ENCODE measurements at regions not wholly inside any gene's neighbourhood (a gene's known extent, or its start where the extent isn't known, plus 50 kb on each side); places are given as distances from the start of the nearest gene placed in this dataset.
A peak's percentile ranks its signal among the peaks of the same experiment; 100 is the strongest.
"Not testable (repeated sequence)": the region's sequence is repeated elsewhere in the genome, so short reads cannot be mapped to it uniquely, and the experiment has no call there.

DNA sequence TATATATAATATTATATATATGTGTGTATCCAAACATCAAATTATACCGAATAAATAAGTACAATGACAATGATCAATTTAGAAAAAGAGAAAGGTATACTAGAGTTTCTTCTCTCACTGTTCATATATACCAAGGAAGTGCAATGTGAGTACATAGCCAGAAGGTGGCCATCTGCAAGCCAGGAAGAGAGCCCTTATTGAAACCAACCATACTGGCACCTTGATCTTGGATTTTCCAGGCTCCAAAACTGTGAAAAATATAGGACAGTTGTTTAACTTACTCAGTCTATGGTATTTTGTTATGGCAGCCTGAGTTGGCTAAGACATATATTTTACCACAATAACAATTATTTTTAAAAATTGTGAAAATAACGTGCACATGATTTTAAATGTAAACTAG, 1490.2 kb upstream of the SLC39A10 start:
- DNase-seq, result peak; percentile 14

DNA sequence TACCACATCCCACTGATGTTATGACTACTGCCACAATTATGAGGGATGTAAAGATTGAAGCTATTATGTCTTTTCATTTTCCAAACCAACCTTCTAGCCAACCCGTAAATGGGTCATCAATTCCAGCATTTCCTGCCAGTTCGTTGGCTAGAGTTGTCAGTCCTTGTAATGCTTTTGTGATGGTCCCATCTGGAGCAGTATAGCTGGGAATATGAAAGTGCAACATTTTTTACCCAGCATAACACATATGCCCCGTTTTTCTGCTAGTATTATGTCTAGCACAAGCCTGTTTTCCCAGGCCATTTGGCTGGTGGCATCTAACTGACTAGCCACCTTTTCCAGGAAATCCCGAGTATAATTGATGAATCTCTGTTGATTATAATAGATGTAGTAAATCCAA, 1501.6 kb upstream of the SLC39A10 start:
- no peak for DNase-seq

DNA sequence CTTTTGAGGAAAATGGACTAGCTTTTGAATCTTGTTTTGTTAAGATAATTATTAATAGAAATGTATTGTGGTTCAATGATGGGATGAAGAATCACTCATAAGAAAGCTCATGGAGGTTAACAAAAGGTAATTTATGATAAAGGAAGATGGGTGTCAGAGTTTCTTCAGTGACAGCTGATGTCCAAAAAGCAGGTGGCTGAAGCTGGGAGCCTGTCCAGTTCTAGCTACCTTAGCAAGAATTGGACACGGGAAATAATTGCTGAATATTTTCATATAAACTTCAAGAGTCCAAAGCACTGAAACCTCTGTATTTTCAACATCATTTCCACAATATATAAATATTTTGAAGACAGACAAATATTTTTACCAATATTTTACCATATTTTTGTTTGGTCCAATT, 1505.8 kb upstream of the SLC39A10 start:
- no peak for DNase-seq

DNA sequence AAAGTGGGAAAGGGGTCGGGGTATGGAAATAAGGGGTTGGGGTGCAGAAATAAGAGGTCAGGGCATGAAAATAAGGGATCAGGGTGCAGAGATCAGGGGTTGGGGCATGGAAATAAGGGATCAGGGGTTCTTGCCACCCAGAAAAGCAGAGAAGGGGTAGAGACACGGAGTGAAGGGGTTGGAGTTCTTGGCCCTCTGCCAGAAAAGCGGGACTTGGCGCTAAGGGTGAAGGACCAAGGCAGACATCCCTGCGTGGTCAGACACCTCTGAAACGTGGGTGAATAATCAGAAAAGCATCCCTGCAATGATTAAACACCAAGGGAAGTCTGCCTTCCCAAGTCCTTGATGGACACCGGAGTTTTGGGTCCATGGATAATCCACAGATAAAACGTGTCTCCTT, 1521.6 kb upstream of the SLC39A10 start:
- DNase-seq, result no peak

DNA sequence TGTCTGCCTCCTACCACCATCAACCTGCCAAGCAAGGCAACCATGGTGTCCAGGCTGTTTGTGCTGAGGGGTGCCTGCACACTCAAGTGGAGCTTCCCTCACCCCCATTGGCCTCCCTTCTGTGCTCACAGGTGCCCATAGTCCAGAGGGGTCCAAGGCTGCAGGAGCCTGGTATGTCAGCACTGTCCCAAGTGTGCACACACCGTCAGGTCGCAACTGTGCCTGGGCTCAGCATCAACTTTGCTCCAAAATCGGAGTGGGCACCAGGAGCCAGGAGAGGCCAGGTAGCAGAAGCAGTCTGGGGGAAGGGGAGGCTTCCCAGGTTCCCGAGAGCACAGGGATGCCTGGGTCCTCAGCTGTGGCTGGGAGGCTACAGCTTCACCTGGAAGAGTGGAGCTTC, 1528.2 kb upstream of the SLC39A10 start:
- DNase-seq, result no peak

DNA sequence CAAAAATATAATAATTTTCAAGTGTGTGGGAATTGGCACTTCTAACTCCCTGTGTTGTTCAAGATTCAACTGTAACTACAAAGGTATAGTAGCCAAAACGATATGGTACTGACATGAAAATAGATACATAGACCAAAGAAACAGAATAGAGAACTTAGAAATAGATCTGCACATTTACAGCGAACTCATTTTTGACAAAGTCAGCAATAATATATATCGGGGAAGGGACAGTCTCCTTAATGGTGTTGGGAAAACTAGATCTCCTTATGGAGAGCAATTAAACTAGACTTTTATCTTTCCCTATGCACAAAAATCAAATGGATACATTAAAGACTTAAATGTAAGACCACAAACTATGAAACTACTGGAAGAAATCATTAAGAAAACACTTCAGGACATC, 1530.6 kb upstream of the SLC39A10 start:
- DNase-seq, result no peak

DNA sequence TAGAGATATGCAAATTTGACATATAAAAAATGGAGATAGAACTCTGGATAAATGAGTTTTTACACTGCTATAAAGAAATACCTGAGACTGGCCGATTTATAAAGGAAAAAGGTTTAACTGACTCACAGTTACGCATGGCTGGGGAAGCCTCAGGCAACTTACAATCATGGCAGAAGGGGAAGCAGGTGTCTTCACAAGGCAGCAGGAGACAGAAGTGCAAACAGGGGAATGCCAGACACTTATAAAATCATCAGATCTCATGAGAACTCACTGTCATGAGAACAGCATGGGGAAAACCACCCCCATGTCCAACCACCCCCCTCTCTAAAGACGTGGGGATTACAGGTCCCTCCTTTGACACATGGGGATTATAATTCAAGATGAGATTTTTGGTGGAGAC, 1540.2 kb upstream of the SLC39A10 start:
- DNase-seq, result no peak

DNA sequence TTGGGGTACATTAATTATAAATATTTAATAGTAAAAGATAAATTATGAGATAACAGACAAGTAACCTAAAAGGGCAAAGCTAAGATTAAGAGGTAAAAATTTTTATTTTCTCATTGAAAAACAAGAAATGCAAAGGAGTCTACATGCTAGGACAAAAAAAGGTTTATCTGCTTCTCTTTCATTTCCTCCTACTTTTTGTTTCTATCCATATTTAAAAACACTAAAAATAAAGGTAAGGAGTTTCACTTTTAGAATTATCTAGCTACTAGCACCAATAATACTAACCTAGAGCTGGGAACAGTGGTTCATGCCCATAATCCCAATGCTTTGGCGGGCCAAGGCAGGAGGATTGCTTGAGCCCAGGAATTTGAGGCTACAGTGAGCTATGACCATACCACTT, 1551.7 kb upstream of the SLC39A10 start:
- no peak for DNase-seq

DNA sequence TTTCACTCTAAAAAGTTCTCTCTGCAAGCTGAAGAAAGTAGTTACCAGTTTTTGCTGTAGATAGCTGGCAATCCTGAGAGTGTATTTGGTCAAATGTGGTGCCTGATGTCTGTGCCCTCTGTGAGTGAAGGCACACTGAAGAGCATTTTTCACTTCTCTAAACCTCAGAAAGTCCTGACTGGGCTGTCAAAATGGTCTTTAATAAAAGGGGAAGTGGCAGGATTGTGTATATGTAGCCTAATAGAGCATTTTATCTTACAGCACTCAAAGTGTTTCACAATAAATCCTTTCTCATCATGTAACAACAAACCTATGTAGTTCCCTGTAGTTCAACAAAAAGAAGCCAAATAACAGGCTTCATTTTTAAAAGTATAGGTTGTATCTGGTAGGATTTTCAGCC, 1552.3 kb upstream of the SLC39A10 start:
- no peak for DNase-seq

DNA sequence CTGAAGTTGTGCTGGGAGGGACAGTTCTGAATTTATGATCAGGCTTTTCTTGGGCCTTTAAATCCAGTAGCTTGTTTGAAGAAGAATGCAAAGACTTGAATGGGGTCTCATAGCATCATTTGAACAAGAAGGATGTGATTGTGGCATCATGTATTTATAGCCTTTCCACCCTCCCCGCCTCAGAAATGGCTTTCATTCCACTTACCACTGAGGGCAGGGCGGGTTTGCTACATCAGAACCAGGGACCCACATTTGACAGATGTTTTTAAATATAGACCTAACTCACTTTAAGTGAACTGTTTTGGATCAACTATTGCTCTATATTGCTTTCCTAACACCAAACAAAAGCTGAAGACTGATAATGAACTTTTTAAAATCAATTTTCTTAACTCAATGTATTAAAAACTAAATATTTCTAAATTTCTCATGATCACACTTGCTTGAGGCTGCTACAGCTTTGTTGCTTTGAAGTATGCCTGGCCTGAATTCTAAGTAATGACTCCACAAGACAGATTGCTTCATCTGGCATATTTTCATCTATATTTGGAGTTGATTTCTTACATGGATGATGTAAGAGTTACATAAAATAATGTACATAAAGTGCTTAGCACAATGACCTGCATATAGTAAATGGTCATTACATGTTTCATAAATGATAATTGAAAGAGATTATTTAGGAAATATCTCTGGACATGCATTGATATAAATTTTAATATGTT, 1552.9 kb upstream of the SLC39A10 start:
- no peak for DNase-seq

DNA sequence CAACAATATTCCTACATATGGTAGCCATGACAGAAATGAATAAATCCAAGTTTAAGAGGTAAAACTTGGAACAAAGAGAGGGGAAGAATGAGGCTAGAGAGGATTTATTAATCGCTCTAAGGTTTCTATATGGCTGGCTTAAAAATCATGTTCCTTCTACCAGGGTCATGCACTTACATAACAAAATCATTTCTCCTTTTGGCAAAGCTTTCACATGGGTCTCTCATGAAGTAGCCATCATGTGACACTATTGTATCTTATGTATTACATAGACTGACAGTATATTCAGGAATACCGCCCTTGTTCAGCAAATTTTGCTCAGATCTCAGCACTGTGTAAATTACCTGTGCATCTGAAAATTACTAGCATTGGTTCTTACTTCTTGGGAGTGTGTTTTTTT, 1554.5 kb upstream of the SLC39A10 start:
- no peak for DNase-seq

DNA sequence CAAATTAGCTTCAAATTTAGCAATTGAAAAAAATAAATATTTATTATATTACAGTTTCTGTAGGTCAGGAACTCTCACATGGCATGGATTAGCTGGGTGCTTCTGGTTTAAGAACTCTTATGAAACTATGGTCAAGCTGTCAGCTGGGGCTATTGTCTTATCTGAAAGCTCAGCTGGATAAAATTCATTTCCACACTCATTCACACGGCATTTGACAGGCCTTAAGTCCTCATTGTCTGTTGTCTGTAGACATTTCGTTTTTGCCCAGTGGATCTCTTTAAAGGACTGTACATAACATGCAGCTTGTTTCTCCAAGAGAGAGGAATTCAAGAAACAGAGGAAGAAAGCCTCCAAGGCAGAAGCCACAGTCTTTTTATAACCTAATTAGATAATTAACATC, 1556.8 kb upstream of the SLC39A10 start:
- no peak for DNase-seq

DNA sequence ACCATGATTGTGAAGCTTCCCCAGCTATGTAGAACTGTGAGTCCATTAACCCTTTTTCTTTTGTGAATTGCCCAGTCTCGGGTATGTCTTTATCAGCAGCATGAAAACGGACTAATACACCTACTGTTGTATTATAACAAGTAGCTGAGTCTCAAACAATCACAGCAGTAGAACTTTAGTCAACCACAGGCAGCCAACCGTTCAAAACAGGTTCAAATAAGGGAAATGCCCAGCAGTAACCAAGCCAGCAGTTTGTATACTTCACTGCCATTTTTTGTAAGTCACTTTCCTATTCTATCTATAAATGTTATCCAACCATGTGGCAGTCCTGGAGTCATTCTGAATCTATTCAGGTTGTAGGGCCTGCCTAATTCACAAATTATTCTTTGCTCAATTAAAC, 1560.6 kb upstream of the SLC39A10 start:
- no peak for DNase-seq

DNA sequence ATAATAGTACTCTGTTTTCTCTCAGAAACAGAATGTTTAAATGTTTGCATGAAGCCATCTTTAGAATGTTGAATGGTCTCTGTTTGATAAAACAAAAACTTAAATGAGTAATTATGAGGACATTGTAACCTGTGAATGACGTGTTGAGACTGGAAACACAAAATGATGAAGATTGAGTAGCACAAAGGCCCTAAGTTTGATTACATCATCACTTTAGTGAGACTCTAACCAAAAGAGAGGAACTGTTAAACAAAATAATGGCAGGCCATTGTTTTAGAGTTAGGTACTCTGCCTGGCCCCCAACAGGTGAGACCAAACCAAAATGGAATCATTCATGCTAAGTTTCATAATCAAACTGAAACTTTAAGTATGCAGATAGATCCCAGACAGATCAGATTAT, 1561.7 kb upstream of the SLC39A10 start:
- DNase-seq, result no peak

DNA sequence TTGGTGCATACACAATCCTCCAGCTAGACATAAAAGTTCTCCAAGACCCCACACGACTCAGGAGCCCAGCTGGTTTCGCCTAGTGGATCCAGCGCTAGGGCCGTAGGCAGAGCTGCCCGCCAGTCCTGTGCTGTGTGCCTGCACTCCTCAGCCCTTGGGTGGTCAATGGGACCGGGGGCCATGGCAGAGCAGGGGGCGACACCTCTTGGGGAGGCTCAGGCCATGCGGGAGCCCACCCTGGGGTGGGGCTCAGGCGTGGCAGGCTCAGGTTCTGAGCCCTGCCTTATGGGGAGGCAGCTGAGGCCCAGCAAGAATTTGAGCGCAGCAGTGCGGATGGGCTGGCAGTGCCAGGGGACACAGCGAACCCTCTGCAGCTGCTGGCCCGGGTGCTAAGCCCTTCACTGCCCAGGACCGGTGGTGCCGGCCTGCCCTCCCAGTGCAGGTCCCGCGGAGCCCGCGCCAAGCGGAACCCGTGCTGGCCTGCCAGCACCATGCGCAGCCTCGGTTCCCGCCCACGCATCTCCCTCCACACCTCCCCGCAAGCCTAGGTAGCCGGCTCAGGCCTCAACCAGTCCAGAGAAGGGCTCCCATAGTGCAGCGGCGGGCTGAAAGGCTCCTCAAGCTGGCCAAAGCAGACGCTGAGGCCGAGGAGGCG, 1566.6 kb upstream of the SLC39A10 start:
- no peak for DNase-seq

DNA sequence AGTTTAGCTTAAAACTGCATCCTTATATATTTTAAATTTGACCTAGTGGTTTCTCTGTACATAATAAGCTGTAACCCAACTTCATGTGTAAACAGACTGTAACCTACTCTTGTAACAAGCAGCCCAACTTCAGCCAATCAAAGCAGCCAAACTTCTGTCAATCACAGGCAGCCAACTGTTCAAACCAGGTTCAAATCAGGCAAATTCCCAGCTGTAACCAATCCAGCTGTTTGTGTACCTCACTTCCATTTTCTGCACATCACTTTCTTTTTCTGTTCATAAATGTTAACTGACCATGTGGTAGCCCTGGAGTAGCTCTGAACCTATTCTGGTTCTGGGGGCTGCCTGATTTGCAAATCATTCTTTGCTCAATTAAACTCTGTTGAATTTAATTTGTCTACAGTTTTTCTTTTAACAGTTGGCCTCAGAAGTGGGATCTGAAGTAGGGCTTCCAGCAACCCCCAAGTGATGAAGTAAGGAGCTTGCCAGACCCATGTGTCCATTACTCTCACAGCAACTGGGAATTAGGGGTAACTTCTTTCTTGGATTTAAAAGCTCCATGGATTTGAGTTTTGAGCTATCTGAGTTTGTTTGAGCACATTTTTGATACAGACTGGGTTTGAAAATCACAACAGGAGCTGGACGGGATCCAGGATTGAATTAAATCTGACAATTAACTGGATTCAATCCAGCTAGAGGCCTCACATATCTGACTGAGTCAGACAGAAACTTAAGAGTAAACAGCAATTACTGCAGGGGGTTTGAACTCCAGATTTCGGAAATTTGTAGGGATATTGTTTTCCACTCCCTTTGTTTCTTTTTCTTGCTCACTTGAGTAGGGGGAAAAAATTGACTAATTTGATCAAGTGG, 1569.7 kb upstream of the SLC39A10 start:
- no peak for DNase-seq

DNA sequence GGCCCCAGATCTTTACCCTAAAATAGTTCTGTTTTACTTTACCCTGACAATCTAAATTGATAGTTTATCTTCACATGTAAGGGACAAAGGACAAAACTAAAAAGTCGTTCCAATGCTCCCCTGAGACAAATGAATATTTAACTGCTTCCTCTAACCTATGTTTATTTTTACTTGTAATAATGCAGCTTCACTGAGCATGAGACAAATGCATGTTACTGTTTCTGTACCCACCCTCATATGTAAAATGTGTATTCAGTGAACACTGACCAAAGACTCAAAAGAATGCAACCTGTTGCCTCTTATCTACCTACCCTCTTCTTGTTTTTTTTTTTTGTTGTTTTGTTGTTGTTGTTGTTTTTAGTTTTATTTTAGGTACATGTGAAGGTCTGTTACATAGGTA, 1570.9 kb upstream of the SLC39A10 start:
- DNase-seq, result no peak

DNA sequence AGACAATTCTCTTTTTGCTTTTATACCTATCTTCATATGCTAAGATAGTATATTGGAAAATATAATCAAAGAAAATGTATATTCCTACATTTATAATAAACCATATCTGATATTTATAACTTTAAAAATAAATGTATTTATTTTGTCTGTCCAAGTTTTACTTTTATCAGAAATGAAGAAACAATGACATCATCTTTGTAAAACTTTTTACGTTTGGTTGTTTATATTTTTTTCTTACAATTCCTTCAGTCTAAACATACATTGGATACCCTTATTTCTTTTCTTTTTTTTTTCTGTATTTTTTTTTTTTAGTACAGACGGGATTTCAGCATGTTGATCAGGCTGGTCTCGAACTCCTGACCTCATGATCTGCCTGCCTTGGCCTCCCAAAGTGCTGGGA, 1577.0 kb upstream of the SLC39A10 start:
- DNase-seq, result no peak

DNA sequence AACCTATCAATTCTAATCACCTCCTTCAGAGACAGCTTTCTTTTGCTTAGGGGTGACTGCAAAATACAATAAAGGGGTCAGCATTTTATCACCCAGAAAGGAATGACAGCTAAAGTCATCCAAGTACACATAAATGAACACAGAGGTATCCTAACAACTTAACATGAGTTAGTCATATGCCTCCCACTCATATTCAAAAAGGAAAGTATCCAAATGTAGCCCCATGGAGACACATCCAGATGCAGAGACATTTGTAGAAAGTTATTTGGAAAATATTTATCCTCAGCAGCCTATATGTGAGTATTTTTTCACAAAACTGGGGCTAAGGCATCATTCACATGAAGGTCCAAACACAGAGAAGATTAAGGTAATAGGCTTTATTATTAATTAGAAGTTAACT, 1579.7 kb upstream of the SLC39A10 start:
- DNase-seq, result no peak

DNA sequence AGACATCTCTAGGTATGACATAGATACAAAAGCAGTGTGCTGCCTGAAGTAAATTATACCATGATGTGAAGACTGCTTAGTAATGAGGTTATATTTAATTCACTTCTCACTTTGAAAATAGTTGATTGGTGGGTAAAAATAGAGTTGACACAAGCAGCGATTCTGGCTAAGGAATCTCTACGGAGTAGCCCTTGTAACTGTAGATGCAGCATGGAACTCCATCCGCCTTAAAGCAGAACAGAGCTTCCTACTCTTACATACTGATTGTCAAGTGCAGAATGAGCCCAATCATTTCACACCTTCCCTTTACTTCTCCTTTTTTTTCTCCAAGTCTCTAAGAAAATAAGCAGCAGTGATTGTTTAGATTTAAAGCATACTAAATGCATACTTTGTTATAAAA, 1594.6 kb upstream of the SLC39A10 start:
- DNase-seq, result no peak

DNA sequence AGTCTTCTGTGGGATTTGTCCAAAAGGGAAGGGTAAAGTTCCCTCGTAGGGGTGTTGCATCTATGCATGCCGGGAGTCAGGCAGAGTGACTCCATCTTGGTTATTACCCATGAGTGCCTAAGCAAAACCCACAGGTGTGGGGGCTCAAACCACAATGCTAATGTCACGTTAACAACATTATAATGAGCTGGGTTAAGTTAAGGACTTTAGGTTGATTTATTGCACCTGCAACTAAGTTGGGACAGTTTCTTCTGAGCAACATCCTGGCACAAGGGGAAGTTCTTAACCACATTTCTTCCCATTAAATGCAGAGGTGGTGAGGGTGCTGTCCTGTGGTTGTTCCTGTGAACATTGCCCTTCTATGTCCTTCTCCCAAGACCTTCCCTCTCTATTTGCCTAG, 1596.8 kb upstream of the SLC39A10 start:
- DNase-seq, result no peak

DNA sequence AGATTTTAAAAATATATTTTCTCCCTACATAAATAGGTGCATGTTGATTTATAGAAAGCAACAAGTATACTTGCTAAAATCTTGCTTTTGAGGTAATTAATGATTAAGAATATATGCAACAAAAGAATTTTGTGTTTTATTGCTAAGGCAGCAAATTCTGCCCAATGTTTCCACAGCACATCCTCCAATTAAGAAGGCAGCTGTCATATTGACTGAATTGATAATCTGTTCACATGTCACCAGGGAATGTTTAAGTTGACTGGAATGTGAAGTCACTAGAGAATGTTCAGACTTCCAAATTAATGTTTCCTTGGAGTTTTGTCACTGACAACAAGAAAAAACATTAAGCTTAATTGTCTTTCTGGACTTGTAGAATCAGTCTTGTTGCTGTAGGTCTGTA, 1602.7 kb upstream of the SLC39A10 start:
- no peak for DNase-seq

DNA sequence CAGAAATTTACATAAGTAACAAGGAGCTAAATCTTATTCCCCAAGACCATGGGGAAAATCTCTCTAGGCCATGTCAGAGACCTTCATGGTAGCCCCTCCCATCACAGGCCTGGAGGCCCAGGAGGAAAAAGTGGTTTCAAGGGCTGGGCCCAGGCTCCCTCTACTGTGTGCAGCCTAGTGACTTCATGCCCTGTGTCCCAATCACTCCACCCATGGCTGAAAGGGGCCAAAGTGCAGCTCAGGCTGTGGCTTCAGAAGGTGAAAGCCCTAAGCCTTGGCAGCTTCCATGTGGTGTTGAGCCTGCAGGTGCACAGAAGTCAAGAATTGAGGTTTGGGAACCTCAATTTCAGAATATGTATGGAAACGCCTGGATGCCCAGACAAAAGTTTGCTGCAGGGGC, 1612.7 kb upstream of the SLC39A10 start:
- DNase-seq, result no peak

DNA sequence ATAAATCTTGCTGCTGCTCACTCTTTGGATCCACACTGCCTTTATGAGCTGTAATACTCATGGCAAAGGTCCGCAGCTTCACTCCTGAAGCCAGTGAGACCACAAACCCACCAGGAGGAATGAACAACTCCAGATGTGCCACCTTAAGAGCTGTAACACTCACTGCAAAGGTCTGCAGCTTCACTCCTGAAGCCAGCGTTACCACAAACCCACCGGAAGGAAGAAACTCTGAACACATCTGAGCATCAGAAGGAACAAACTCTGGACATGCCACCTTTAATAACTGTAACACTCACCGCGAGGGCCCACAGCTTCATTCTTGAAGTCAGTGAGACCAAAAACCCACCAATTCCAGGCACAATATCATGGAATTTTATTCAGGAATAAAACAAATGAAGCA, 1635.9 kb upstream of the SLC39A10 start:
- DNase-seq, result not testable (repeated sequence)

All from NCI-H2029 treated with DMSO at 0.1 percent for 48 hours (cell line).